Lower leg skin (tissue), 4 donors: ENCODE measurements at regions not wholly inside any gene's neighbourhood (a gene's known extent, or its start where the extent isn't known, plus 50 kb on each side); places are given as distances from the start of the nearest gene placed in this dataset.
"Not testable (repeated sequence)": the region's sequence is repeated elsewhere in the genome, so short reads cannot be mapped to it uniquely, and the experiment has no call there.

Experiments
- DNase-seq, 2 donors: peaks; one replicate each; pipeline ENCODE4 v3.0.0-alpha.2; 2019; ENCODE audit warnings: low spot score in 2 of 2
- H3K4me3 ChIP-seq: fragments of 200-600 bp; sonication (generic); 2 replicates; pipeline ENCODE4 v1.5.1; 2017; ENCODE audit warnings: mild to moderate bottlenecking, low read depth; ENCODE audit not compliant: poor library complexity, severe bottlenecking
- CTCF ChIP-seq, 3 donors: fragments of 450-650 bp; IDR thresholded peaks; one replicate each; pipeline ENCODE4 v1.5.1; 2016; ENCODE audit warnings: antibody characterized with exemption in 3 of 3, mild to moderate bottlenecking in 3 of 3, moderate library complexity in 2 of 3
- POLR2A ChIP-seq, 2 donors: fragments of 450-650 bp; IDR thresholded peaks; one replicate each; pipeline ENCODE4 v1.6.1; 2016 to 2017; ENCODE audit warnings: antibody characterized with exemption in 2 of 2, mild to moderate bottlenecking in 1 of 2, moderate library complexity in 1 of 2
- WGBS, 2 donors: methylation state at CpG; one replicate each; pipeline ENCODE4 v1.1.5; 2018; 5-methylcytosine and 5-hydroxymethylcytosine counted together
- intact Hi-C: fragments of 100-400 bp; cut with DNase I; formaldehyde crosslinking; loops from one replicate; pipeline ENCODE4 v1.15.0; 2023; ENCODE audit warnings: low total_unique reads

GRCh38 chr14:57058319-57058718 lies 210.4 kb downstream of the EXOC5 start:
- intact Hi-C loops, result no loop called here
- no peak for TF ChIP-seq CTCF (IDR thresholded peaks at IDR 0.05)
- WGBS, 2 donors, result 65 to 75% methylated on average over 7 of the region's 7 CpGs
- no peak overlapping the region for H3K4me3 ChIP-seq
- DNase-seq, result no peak

- intact Hi-C loops, result no loop called here
- H3K4me3 ChIP-seq, result no peak overlapping the region
- no peak for TF ChIP-seq POLR2A (IDR thresholded peaks at IDR 0.05)
- no peak for TF ChIP-seq CTCF (IDR thresholded peaks at IDR 0.05)
- no peak for DNase-seq
- 35 to 42% methylated on average over 4 of the region's 4 CpGs for WGBS, 2 donors
Measured at GRCh38 chr14:57057803-57058202, 210.9 kb downstream of the EXOC5 start.

GRCh38 chr14:57056522-57056921 lies 212.2 kb downstream of the EXOC5 start:
- 90 to 95% methylated on average over 11 to 13 of the region's 24 CpGs for WGBS, 2 donors
- intact Hi-C loops, H3K4me3 ChIP-seq, DNase-seq: not testable (repeated sequence)

- H3K4me3 ChIP-seq, result no peak overlapping the region
- DNase-seq, result no peak
- no peak for TF ChIP-seq POLR2A (IDR thresholded peaks at IDR 0.05)
- no peak for TF ChIP-seq CTCF (IDR thresholded peaks at IDR 0.05)
- intact Hi-C loops, result no loop called here
- WGBS, 2 donors, result 68 to 71% methylated on average over 3 of the region's 3 CpGs
Measured at GRCh38 chr14:57052705-57053302, 215.9 kb downstream of the EXOC5 start.

GRCh38 chr14:57051633-57052032 lies 217.1 kb downstream of the EXOC5 start:
- no peak for TF ChIP-seq CTCF (IDR thresholded peaks at IDR 0.05)
- no peak for TF ChIP-seq POLR2A (IDR thresholded peaks at IDR 0.05)
- intact Hi-C loops, result no loop called here
- no peak for DNase-seq
- no peak overlapping the region for H3K4me3 ChIP-seq
- WGBS, 2 donors, result 86 to 87% methylated on average over 7 of the region's 7 CpGs

GRCh38 chr14:57049848-57050247 lies 218.9 kb downstream of the EXOC5 start:
- intact Hi-C loops, result no loop called here
- no peak for DNase-seq
- 59 to 67% methylated on average over 1 of the region's 1 CpG for WGBS, 2 donors
- no peak overlapping the region for H3K4me3 ChIP-seq
- TF ChIP-seq CTCF (IDR thresholded peaks at IDR 0.05) (no peak), POLR2A (IDR thresholded peaks at IDR 0.05) (no peak)
